ENCODE measurements at regions not wholly inside any gene's neighbourhood (a gene's known extent, or its start where the extent isn't known, plus 50 kb on each side); places are given as distances from the start of the nearest gene placed in this dataset.

GRCh38 chr3:18866899-18867298, 281.4 kb upstream of the KCNH8 start:
- no peak overlapping the region for H4K8ac ChIP-seq (replicated peaks; ENCODE audit: insufficient read length, low read depth, low read length)
- H3K4ac ChIP-seq (ENCODE audit: low read depth, low read length) = no peak overlapping the region
- no peak overlapping the region for H3K27ac Mint-ChIP-seq
- H3K9me3 ChIP-seq (ENCODE audit: control insufficient read depth, low read depth, low read length) = no peaks in the 10 kb centered on the region
- H2BK20ac ChIP-seq (ENCODE audit: low read depth, low read length, poor library complexity, severe bottlenecking) = no peak overlapping the region
- H4K91ac ChIP-seq (ENCODE audit: insufficient read length, low read depth, low read length) = no peak overlapping the region
- no peak overlapping the region for H2AFZ ChIP-seq (ENCODE audit: low read length)
- no peaks in the 10 kb centered on the region for H3K36me3 Mint-ChIP-seq (ENCODE audit: insufficient read depth in 1 of 3, low read depth in 3 of 3)
- no peak overlapping the region for H3T11ph ChIP-seq (ENCODE audit: low read length)
- no peak overlapping the region for H3K4me2 ChIP-seq (ENCODE audit: insufficient read depth, insufficient read length, low read length)
- no peak overlapping the region for H3K27ac ChIP-seq (ENCODE audit: insufficient read length, low read depth, low read length)
- no peaks in the 10 kb centered on the region for H3K23me2 ChIP-seq (ENCODE audit: insufficient read length, low read depth, low read length, poor library complexity, severe bottlenecking)
- H3K27me3 Mint-ChIP-seq (ENCODE audit: low read depth) = no peaks in the 10 kb centered on the region
- TF ChIP-seq CTCF (conservative IDR thresholded peaks at IDR 0.05) = no peak
- no peaks in the 10 kb centered on the region for H3K79me2 ChIP-seq (ENCODE audit: insufficient read depth, low read length)
- no peak for DNase-seq
- H3K9me3 Mint-ChIP-seq = no peaks in the 10 kb centered on the region
- H2BK5ac ChIP-seq (ENCODE audit: insufficient read length, low read length) = no peak overlapping the region
- H3K4me1 ChIP-seq (ENCODE audit: insufficient read depth, low read length) = no peaks in the 10 kb centered on the region
- no CpG with 5 or more reads among the region's 1 CpG for WGBS (ENCODE audit: extremely low coverage, insufficient read length, low lambda C conversion rate)
- no peak overlapping the region for H3K18ac ChIP-seq (ENCODE audit: insufficient read length, low read depth, low read length)
- H3K56ac ChIP-seq (ENCODE audit: insufficient read length, low read depth, low read length) = no peak overlapping the region
- no peak overlapping the region for H3K14ac ChIP-seq (ENCODE audit: insufficient read depth, low read length)
- no peaks in the 10 kb centered on the region for H3K79me1 ChIP-seq (ENCODE audit: insufficient read depth, low read depth, low read length, poor library complexity, severe bottlenecking)
- H2AK5ac ChIP-seq (ENCODE audit: insufficient read length, low read length) = no peak overlapping the region
- no peaks in the 10 kb centered on the region for H4K20me1 ChIP-seq (ENCODE audit: control insufficient read depth, insufficient read depth, insufficient read length)
- no peaks in the 10 kb centered on the region for H3K27me3 ChIP-seq (ENCODE audit: insufficient read depth, low read length)
- no peak overlapping the region for H3K9ac ChIP-seq (ENCODE audit: extremely low read depth, insufficient read length, low read length)
- H3K4me1 Mint-ChIP-seq = 0 out of 4 replicates have a peak, but pooled peaks cover 0 to 4% of the 10 kb centered on the region in 2 experiments
- H4K5ac ChIP-seq (ENCODE audit: insufficient read length, low read depth, low read length) = no peak overlapping the region
- no peak overlapping the region for H2BK120ac ChIP-seq (ENCODE audit: low read depth, low read length, poor library complexity, severe bottlenecking)
- H2BK12ac ChIP-seq (ENCODE audit: insufficient read length, low read depth, low read length) = no peak overlapping the region
- H3K4me3 Mint-ChIP-seq = no peak overlapping the region
- H2BK15ac ChIP-seq (ENCODE audit: low read depth, low read length) = no peak overlapping the region
- no peak overlapping the region for H3K23ac ChIP-seq (ENCODE audit: insufficient read length, low read depth, low read length)
